KG1 (cell line): ENCODE measurements at regions not wholly inside any gene's neighbourhood (a gene's known extent, or its start where the extent isn't known, plus 50 kb on each side); places are given as distances from the start of the nearest gene placed in this dataset.

ENCODE experiments used
- DNase-seq: peaks from one replicate; lab custom pipeline; 2025; lab: John Stamatoyannopoulos, UW

DNA sequence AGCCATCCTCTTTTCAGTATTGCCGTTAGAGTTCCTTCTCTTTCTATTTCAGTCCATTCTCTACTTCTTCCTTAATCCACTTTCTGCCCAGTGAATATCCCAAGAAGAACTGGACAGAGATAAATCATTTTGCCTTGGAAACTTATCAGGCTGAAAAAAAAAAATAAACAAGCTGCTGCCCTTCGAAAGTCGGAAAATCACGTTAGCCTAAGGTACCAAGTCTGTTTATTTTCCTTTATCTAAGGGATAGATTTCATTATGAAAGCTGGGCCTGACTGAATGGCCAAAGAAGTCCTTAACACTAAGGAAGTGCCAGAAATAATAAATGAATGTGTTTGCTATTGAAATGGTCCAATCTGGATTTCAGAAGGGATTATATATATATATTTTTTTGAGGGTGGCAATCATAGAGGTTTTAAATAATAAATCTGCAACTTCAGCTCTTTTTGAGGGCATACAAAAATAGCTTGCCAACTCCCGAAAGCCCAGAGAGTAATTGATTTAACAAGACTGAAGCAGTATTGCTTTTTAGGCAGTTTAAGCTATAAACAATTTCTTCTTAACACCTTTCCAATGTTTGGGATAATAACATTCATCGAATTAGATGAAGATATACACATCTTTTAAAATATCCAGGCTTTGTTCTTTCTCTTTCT is 127.0 kb upstream of the STMND1 start:
- DNase-seq = no peak

DNA sequence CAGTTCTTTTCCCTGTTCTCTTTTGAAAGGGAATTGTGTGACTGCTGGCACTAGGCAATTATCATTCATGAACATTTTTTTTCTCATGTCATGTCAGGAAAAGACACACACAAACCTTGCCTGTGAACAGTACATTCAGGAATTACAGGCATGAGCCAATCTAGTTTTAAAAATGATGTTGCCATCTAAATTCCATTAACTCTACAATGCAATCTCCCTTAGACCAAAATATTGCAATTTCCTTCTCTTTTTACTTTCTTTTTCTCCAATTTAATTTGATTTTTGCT is 127.5 kb upstream of the STMND1 start:
- no peak for DNase-seq

DNA sequence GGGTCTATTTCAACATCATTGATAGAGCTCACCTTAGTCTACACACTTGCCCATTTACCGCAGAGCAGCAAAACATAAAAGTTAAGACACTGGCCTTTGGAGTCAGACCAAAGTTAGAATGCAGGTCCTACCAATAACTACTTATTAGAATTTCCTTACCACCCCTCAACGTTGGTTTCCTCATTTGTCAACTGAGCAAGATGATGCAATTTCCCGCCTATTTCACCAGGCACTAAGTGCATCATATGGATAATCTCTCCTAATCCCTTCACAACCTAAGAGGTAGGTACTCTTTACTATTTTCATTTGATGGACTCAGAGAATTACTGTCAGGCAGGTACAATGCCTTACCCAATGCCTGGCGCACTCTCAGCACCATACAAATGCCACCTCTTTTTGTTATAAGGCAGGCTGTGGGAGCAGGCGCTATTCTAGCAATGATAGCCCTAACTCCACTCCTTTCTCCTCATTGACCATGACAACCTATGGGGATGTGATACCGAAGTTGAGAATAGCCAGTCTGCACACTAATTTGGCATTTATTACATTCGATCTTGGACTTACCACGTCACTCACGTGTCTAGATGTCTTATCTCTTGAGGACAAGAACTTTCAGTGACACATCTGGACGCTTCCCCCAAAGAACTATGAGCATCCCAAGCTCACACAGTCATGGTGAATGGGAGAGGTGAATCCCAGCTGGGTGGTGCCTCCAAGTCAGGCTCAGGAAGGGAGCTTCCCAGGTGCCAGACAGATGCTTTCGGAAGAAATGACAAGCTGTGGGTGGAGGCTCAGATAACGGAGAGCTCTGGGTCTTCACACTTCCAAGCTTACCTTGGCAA is 128.1 kb upstream of the STMND1 start:
- DNase-seq = no peak

DNA sequence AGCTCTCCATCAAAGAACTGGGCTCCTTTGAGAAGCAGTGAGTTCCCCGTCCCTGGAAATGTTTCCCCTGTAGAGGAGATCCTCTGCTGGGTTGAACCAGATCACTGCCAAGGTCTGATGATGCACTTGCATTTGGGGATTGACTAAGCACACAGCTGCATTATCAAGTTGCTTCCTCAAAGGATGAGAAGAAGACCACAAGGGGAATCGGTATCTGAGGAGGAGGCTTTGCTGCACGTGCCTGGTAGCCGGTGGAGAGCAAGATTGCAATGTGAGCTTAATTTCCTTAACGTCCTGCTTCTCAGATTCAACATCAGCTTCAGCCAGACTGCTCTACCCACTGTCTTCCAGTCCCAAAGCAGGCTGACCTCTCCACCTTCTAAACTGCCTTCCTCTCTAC is 128.8 kb upstream of the STMND1 start:
- DNase-seq = no peak

DNA sequence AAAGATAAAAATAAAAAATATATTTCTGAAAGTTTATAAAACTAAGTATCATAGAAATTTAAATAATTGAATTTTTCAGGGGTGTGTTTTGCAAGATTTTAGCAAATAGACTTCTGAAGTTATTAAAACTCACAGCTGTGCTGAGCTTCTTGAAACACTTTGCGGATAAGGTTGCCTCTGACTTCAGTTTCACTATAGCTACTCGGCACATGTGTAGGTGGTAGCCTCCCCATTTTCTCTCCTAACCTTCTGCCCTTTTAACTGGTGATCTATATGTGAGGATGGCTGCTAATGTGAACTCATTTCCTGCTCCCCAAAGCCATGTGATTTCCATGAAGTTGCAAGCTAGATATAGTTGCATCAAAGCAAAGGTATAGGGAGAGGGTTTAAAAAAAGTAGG is 129.3 kb upstream of the STMND1 start:
- no peak for DNase-seq

DNA sequence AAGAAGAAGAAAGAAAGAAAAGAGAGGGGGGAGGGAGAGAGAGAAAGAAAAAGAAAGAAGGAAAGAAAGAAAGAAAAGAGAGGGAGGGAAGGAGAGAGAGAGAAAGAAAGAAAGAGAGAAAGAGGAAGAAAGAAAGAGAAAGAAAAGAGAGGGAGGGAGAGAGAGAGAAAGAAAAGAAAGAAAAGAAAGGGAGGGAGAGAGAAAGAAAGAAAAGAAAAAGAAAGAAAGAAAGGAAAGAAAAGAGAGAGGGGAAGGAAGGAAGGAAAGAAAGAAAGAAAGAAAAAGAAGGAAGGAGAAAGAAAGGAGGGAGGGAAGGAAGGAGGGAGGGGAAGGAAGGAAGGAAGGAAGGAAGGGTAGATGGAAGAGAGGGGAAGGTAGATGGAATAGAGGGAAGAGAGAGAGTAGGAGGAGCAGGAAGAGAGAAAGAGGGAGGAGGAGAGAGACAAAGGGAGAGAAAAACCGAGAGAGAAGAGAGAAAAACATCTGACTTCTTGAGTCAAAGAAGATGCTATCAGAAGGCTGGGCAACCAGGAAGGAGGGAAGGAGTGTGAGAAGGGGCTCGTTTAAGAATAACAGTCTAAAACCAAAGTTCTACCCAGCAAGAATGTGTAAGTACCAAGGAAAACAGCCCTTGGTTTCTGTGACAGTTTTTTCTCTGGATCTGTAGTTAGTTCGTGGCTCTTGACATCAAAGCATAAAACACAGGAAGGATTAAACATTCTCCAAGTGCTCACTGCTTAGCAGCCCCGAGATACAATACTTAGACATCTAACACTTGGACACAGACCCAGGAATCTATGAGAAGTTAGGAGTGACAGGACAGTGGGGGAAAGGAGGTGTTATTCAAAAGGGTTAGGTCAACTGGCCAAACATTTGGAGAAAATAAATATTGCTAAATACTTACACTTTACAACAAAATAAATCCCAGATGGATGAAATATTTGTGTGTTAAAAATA is 131.9 kb upstream of the STMND1 start:
- DNase-seq = no peak

DNA sequence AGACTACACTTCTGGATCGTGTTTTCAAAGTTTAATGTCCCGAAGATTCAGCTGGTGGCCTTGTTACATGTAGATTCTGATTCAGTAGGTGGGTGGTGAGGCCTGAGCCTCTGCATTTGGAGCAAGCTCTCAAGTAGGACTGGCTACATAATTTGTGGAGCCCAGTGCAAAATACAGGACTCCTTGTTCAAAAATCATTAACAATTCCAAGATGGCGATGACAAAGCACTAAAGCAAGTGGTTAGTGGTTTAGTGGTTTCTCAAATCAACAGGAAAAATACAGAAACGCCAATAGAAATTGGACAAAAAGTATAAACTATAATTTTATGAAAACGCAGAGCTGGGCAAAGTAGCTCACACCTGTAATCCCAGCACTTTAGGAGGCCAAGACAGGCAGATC is 133.7 kb upstream of the STMND1 start:
- no peak for DNase-seq

DNA sequence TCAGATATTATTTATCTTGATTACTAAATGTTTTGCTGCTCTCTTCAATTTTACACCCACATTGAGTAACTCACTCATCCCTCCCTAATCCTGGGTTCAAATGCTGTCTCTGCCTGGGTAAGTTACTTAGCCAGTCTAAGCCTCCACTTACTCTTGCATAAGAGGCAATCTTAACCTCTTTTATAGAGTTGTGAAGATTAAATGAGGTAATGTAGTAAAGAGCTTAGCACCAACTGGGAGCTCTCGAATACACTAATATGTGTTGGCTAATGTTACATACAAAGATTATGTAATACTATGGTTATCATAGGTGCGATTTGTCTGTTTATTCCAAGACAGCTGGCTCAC is 134.4 kb upstream of the STMND1 start:
- no peak for DNase-seq

DNA sequence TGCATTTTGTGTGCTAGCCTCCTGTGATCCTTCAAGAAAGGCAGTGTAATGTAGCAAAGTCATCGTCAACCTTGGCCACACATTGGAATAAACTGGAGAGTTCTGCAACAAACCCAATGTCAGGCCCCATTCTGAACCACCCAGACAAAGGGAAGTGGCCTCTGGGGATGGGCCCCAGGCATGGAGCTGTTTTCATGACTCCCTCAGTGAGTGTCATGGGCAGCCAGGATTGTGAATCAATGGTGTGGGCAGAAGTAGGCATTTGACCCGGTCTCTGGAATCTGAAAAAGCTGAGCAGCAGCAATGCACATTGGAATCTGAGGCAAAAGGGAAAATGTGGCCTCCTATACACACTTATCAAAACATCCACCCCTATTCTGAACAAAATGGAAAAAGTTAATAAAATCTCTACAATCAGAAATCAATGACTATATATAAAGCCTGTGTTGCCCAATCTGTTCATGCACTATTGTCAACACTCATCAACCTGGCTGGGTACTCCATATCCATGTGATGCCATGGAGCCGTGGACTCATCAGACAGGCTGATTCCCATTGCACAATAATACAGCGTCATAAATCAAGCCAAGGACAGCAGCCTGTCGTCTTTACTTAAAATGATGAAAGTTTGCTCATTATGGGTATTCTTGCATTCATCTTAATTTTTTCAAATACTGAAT is 134.9 kb upstream of the STMND1 start:
- DNase-seq = no peak

DNA sequence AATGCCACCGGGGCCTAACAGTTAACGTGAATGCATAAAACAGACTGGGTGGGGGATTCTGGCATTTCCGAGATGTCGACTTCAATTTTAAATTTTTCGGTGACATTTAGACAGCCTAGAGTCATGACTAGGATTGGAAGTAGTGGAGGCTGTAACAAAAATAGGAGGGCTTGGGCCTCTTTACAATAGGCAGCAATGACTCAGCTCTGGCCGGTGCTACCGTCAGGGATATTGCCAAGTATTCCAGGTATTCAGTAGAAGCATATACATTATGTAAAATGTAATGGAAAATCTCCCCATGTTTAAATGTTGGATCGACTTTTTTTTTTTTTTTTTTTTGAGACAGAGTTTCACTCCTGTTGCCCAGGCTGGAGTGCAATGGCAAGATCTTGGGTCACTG is 136.2 kb upstream of the STMND1 start:
- no peak for DNase-seq

DNA sequence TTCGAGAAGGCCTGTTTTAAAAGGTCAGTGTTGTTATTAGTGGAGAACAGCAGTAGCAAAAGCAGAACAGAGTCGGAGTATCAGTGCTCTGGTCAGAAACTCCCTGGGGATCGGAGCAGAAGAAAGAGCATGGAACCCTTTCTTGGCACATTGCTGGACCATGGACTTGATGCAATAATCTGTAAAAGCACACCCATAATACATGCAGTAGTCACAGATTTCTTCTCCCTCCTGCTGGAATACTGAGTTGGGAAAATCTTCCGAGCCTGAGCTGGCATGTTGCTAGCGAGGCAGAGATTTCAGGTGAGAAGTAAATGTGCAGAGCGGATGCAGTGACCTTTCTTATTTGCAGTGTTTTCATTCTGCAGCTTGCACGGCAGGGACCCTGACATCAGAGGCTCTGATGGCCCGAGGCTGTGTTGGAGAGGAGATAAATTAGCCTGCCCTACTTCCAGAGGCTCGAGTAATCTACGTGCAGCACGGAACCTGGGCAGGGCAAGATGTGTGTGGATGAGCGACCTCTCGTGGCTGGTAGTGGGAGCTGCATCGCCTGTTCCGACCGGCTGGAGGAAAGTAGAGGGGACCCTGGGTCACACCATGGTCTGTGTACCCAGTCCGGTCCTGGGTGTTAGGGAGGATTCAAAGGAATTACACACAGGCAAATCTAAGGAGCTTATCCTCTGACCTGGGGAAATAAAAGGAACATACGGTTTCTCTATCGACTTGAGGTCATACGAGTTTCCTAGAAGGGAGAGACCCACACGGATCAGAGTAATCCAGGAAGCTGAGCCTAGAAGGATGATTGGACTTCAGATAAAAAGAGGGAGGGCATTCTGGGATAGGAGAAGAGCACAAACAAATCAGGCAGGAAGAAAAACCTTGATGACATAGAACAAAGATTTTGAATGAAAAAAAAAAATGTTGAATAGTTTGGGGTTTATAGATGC is 137.0 kb upstream of the STMND1 start:
- peak; percentile 14 for DNase-seq

DNA sequence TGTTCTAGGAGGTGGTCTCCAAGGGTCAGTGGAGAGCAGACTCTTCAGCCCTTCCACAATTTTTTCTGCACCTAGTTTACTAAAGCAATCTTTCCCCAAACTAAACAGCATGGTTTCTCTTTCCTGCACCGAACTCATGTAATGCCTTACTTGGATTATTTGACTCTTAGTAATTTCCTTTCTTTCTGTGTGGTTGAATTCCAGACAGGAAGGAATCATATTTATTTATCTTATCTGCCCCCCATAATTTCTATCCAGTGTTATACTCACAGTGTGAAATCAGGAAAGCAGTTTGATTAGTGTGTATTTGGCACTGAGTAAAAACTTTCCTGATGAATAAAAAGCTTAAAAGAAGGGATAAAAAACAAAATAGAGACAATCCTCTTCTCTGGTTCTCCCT is 140.3 kb upstream of the STMND1 start:
- DNase-seq = no peak

DNA sequence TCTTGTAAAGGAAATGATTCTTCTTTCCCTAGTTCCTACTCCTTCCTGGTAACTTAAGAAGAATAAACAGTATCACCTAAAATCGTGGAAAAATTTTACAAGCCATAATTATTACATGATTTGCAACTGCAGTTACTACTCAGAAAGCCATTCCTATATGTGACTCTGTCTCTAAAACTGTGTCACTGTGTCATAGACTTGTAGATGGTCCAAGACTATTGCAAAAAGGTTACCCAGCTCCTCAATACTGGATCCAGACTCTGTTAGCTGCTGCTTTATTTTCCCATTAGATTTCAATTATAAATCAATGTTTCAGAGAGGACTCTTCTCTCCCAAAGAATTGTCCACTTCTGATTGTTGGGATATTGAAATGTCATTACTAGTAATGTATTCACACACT is 142.1 kb upstream of the STMND1 start:
- DNase-seq = no peak

DNA sequence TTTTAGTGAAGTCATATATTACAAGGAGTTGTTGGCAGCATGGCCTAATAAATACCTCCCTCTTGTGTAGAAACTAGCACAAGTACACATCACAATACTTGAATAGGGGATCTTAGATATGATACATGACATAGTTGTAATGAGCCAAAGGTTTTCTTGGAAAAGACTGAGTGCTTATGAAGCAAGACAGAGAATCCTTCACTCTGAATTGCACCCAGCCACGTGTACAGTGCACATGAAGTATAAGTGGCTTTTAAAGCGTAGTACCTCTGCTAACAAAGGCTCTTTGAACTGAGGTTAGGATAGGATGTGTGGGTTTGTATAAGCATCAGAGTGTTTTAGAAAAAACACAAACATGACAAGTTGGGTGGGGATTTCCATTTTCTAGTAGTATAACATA is 145.5 kb upstream of the STMND1 start:
- DNase-seq = no peak

DNA sequence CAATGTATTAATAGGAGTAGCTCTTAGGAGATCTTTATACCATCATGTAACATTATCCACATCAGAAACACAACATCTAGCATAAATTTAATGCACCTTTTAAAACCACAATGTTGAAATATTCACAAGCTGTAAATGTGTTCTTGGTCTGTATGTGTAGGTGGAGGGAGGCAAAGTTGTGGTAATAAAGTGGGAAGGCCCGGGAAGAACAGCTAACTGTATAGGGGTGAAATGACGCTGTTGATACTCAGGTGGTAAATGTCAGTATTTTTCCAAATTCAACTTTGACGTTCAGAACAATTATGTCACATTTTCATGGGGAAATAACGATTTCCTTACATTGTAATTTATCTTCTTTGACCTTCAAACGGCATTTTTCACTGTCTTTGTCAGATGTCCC is 146.0 kb upstream of the STMND1 start:
- DNase-seq = no peak

DNA sequence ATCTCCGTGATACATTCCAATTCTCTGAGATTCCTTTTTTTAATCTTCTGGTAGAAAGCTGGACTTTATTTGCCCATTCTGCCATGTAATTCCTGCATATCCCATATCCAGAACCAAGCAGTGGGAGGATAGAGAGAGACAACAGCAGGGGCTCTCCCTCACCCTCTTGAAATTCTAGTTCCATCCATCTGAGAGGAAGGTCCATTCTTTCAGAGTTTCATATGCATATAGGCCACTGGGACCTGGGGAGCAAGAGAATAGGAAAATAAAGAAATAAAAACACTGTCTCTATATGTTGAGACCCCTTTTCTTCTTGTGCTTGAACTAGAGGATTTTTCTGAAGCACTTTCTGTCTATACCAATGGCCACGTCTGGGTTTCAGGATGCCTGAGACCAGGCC is 147.9 kb upstream of the STMND1 start:
- DNase-seq = no peak

DNA sequence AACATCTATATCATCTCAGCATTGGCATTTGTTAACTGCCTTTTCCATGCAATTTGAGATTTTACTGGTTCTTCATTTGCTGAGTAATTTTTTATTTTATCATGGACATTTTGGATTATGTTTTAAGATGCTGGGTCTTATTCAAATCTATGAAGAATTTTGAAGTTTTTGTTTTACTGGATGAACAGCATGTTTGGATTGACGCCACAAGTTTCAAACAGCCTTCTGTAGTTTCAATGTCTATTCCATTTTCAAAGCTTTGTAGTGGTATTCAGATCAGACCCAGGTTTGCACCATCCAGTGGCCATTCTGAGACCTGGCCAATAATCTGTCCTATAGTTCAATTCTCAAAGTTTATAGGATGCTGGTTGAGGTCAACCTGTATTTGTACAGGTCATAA is 148.4 kb upstream of the STMND1 start:
- no peak for DNase-seq

DNA sequence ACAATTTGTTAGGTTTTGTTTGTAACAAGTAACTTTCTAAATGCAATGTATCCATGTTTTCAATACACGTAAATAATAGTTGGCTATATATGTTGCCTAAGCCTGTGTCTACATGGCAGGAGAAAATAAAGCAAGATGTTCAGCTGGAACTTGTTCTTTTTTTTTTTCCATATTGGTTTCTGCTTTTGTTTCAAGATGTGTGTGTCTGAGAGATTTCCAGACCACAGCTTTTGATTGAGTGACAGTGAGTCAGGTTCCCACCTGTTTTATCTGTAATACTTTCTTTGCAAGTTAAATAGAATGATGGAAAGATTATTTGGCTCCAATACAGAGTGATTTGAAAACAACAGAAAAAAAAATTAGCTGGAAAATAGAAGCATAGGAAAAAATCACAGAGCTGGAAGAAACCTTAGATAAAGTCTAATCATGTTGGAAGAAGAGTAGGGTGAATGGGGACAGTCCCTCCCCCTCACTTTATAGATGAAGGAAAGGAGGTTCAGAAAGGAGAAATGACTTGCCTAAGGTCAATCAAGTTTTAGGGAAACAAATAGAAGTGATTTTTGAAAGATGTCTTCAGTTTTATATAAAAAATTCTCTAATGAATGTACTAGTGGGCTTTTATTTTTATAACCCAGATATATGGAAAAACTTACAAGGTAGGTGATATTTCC is 150.9 kb upstream of the STMND1 start:
- no peak for DNase-seq

DNA sequence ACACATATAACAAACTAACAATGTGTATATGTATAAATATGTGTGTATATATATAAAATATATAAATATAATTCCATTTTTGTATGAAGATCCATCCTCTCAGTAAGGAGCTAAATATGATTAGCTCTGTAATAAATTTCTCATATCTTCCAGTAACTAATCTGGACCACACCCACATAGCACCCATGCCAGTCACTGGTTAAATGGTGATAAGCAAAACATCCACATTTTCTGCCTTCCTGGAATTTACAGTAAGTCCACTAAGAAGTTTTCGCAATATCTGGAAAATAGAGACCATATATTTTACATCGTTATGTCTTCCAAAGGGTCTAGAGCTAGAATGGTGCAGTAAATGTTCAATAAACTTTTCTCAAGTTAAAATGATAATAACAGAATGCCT is 151.5 kb upstream of the STMND1 start:
- DNase-seq = no peak

DNA sequence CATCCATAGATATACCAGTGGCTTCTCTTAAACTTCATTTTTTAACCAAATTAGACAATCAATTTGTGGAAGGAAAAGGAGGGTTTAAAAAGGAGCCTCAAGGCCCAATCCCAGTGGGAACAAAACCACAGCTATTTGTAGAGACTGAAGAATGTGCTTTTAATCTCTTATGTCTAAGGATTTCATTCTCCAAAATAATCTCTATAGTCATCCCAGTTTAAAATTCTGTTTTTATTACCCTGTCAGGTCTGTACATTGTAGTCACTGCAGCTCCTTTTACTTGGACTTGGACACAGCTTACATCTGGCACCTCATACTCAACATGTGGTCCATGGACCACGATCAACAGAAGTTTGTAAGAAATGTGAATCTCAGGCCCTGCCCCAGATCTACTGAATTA is 152.1 kb upstream of the STMND1 start:
- DNase-seq = no peak

DNA sequence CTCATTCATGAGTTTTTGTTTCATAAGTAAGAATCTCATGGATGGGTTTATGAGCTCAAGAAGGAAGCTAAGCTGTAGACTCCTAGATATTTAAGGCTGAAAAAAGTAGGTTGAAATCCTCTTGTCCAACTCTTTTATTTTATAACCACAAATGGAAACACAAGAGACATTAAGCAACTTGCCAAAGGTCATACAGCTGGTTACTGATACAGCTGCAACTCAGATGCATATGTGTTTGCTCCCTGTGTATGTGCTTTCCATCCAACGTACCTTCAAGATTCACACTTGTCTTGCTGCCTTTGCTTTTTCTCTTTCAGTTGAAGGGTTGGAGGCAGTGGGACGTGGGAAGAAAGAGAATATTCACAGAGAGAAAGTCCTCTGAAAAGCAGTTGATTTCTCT is 153.5 kb upstream of the STMND1 start:
- no peak for DNase-seq
